ENCODE measurements at regions not wholly inside any gene's neighbourhood (a gene's known extent, or its start where the extent isn't known, plus 50 kb on each side); places are given as distances from the start of the nearest gene placed in this dataset.

- TF ChIP-seq, protein P1, sequence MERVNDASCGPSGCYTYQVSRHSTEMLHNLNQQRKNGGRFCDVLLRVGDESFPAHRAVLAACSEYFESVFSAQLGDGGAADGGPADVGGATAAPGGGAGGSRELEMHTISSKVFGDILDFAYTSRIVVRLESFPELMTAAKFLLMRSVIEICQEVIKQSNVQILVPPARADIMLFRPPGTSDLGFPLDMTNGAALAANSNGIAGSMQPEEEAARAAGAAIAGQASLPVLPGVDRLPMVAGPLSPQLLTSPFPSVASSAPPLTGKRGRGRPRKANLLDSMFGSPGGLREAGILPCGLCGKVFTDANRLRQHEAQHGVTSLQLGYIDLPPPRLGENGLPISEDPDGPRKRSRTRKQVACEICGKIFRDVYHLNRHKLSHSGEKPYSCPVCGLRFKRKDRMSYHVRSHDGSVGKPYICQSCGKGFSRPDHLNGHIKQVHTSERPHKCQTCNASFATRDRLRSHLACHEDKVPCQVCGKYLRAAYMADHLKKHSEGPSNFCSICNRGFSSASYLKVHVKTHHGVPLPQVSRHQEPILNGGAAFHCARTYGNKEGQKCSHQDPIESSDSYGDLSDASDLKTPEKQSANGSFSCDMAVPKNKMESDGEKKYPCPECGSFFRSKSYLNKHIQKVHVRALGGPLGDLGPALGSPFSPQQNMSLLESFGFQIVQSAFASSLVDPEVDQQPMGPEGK (CRISPR knock-in tag; IDR thresholded peaks at IDR 0.05; ENCODE audit: borderline replicate concordance) = no peak
- TF ChIP-seq BACH2 (CRISPR knock-in tag; IDR thresholded peaks at IDR 0.05; ENCODE audit: borderline replicate concordance) (no peak), ZNF565 (CRISPR knock-in tag; conservative IDR thresholded peaks at IDR 0.05; ENCODE audit: low read depth) (no peak), TOX (CRISPR knock-in tag; IDR thresholded peaks at IDR 0.05; ENCODE audit: borderline replicate concordance) (no peak), RARB (CRISPR knock-in tag; IDR thresholded peaks at IDR 0.05) (no peak), ZNF70 (CRISPR knock-in tag; IDR thresholded peaks at IDR 0.05) (no peak)
- TF ChIP-seq, protein P2, sequence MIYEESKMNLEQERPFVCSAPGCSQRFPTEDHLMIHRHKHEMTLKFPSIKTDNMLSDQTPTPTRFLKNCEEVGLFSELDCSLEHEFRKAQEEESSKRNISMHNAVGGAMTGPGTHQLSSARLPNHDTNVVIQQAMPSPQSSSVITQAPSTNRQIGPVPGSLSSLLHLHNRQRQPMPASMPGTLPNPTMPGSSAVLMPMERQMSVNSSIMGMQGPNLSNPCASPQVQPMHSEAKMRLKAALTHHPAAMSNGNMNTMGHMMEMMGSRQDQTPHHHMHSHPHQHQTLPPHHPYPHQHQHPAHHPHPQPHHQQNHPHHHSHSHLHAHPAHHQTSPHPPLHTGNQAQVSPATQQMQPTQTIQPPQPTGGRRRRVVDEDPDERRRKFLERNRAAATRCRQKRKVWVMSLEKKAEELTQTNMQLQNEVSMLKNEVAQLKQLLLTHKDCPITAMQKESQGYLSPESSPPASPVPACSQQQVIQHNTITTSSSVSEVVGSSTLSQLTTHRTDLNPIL (CRISPR knock-in tag; IDR thresholded peaks at IDR 0.05; ENCODE audit: low read depth) = no peak
- TF ChIP-seq, protein P3, sequence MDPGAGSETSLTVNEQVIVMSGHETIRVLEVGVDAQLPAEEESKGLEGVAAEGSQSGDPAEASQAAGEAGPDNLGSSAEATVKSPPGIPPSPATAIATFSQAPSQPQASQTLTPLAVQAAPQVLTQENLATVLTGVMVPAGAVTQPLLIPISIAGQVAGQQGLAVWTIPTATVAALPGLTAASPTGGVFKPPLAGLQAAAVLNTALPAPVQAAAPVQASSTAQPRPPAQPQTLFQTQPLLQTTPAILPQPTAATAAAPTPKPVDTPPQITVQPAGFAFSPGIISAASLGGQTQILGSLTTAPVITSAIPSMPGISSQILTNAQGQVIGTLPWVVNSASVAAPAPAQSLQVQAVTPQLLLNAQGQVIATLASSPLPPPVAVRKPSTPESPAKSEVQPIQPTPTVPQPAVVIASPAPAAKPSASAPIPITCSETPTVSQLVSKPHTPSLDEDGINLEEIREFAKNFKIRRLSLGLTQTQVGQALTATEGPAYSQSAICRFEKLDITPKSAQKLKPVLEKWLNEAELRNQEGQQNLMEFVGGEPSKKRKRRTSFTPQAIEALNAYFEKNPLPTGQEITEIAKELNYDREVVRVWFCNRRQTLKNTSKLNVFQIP (CRISPR knock-in tag; IDR thresholded peaks at IDR 0.05; ENCODE audit: borderline replicate concordance, low read depth) = no peak
These were observed 318.9 kb downstream of the IPMK start for GRCh38 chr10:57948796-57949195.
